Common myeloid progenitor, CD34-positive (primary cell): ENCODE measurements at regions not wholly inside any gene's neighbourhood (a gene's known extent, or its start where the extent isn't known, plus 50 kb on each side); places are given as distances from the start of the nearest gene placed in this dataset.

Source experiments
- CTCF ChIA-PET: fragments of 350-600 bp; sonication (Branson Sonifier 250); formaldehyde crosslinking; loops from one replicate; lab custom pipeline; 2021; ENCODE audit warnings: antibody characterized with exemption; lab: Charles Lee
- POLR2A ChIA-PET: fragments of 350-600 bp; sonication (Branson Sonifier 250); formaldehyde crosslinking; loops from one replicate; lab custom pipeline; 2021; ENCODE audit warnings: antibody characterized with exemption; lab: Charles Lee
- DNase-seq, 3 donors: peaks; one replicate each; pipeline versions ENCODE4 v3.0.0 to v3.0.0-alpha.2; 2013
- H3K27ac ChIP-seq, 2 experiments: 1 replicate in 1 of 2; 2 replicates in 1 of 2; pipeline ENCODE4 v1.7.0; 2013; ENCODE audit warnings: inconsistent platforms in 2 of 2, low read length in 2 of 2, mild to moderate bottlenecking in 2 of 2, low read depth in 1 of 2, moderate library complexity in 1 of 2; ENCODE audit not compliant: severe bottlenecking in 2 of 2, insufficient read depth in 1 of 2, poor library complexity in 1 of 2
- H3K27me3 ChIP-seq, 5 experiments: replicated peaks in 2 of 5; 1 replicate in 3 of 5; 2 replicates in 2 of 5; pipeline versions ENCODE4 v1.6.1 to v1.7.0; 2013; ENCODE audit warnings: low read length in 4 of 5, mild to moderate bottlenecking in 2 of 5, moderate library complexity in 2 of 5, inconsistent platforms in 1 of 5; ENCODE audit not compliant: insufficient read depth in 5 of 5, control insufficient read depth in 4 of 5
- H3K36me3 ChIP-seq, 4 experiments: 1 replicate in 2 of 4; 2 replicates in 2 of 4; pipeline versions ENCODE4 v1.6.1 to v1.7.0; 2013; ENCODE audit warnings: low read length in 3 of 4, control low read depth in 1 of 4, mild to moderate bottlenecking in 1 of 4; ENCODE audit not compliant: control insufficient read depth in 4 of 4, insufficient read depth in 4 of 4
- H3K4me1 ChIP-seq, 4 experiments: 1 replicate in 3 of 4; 2 replicates in 1 of 4; pipeline versions ENCODE4 v1.6.1 to v1.7.1; 2013; ENCODE audit warnings: low read length in 3 of 4, mild to moderate bottlenecking in 3 of 4, control low read depth in 1 of 4, inconsistent platforms in 1 of 4, moderate library complexity in 1 of 4; ENCODE audit not compliant: control insufficient read depth in 4 of 4, insufficient read depth in 4 of 4; ENCODE audit errors: control extremely low read depth in 1 of 4
- H3K4me3 ChIP-seq, 7 experiments: 1 replicate in 4 of 7; 2 replicates in 3 of 7; pipeline versions ENCODE4 v1.5.1 to v1.7.0; 2013; ENCODE audit warnings: mild to moderate bottlenecking in 7 of 7, low read length in 6 of 7, moderate library complexity in 6 of 7, inconsistent platforms in 2 of 7, low read depth in 2 of 7, control low read depth in 1 of 7; ENCODE audit not compliant: insufficient read depth in 4 of 7, control insufficient read depth in 1 of 7; ENCODE audit errors: extremely low read depth in 1 of 7
- H3K9me3 ChIP-seq, 5 experiments: 1 replicate in 4 of 5; 2 replicates in 1 of 5; pipeline versions ENCODE4 v1.6.1 to v1.7.1; 2013; ENCODE audit warnings: low read length in 4 of 5, mild to moderate bottlenecking in 2 of 5, inconsistent platforms in 1 of 5, low read depth in 1 of 5, moderate library complexity in 1 of 5; ENCODE audit not compliant: control insufficient read depth in 4 of 5, insufficient read depth in 2 of 5; ENCODE audit errors: control extremely low read depth in 1 of 5
- WGBS: methylation state at CpG from one replicate; pipeline ENCODE4 v1.1.5; 2013; ENCODE audit not compliant: insufficient coverage; 5-methylcytosine and 5-hydroxymethylcytosine counted together

GRCh38 chr6:16078064-16078463, 50.8 kb upstream of the MYLIP start:
- Histone ChIP-seq H3K4me1 (no peaks in the 10 kb centered on the region), H3K9me3 (no peaks in the 10 kb centered on the region), H3K27ac (no peak overlapping the region), H3K36me3 (no peaks in the 10 kb centered on the region), H3K4me3 (no peak overlapping the region), H3K27me3 (no peaks in the 10 kb centered on the region)
- DNase-seq, result no peak
- POLR2A ChIA-PET, result no interaction called here
- CTCF ChIA-PET, result interaction anchor here (0.7 kb wide), 1 partner anchor 1933 kb away, joined by 6 read pairs; no protein-coding TSS in a partner anchor
- WGBS, result 84% methylated on average over 2 of the region's 2 CpGs

- no peak for DNase-seq
- H3K4me3 ChIP-seq, result no peak overlapping the region
- H3K27ac ChIP-seq, result no peak overlapping the region
- H3K27me3 ChIP-seq, result no peaks in the 10 kb centered on the region
- H3K36me3 ChIP-seq, result no peaks in the 10 kb centered on the region
- CTCF ChIA-PET, result no interaction called here
- H3K9me3 ChIP-seq, result no peaks in the 10 kb centered on the region
- 99% methylated on average over 7 of the region's 7 CpGs for WGBS
- POLR2A ChIA-PET, result no interaction called here
- peaks cover 0 to 3% (median 1%) of the 10 kb centered on the region in 4 experiments for H3K4me1 ChIP-seq
These were observed 59.2 kb upstream of the MYLIP start for GRCh38 chr6:16069671-16070070.

GRCh38 chr6:16069222-16069621, 59.7 kb upstream of the MYLIP start:
- Histone ChIP-seq H3K27ac (no peak overlapping the region), H3K4me1 (peaks cover 0 to 6% (median 2%) of the 10 kb centered on the region in 4 experiments), H3K9me3 (no peaks in the 10 kb centered on the region), H3K36me3 (no peaks in the 10 kb centered on the region), H3K27me3 (no peaks in the 10 kb centered on the region), H3K4me3 (no peak overlapping the region)
- DNase-seq, result no peak
- ChIA-PET CTCF (no interaction called here), POLR2A (no interaction called here)
- over 99% methylated on average over 38 of the region's 39 CpGs for WGBS

GRCh38 chr6:16067568-16067967, 61.3 kb upstream of the MYLIP start:
- ChIA-PET CTCF (interaction anchor here (0.9 to 1.0 kb wide), 2 partner anchors 9 to 20 kb away, joined by 3 to 4 read pairs; no protein-coding TSS in a partner anchor), POLR2A (interaction anchor here (0.7 kb wide), 1 partner anchor 196 kb away, joined by 3 read pairs; no protein-coding TSS in a partner anchor)
- no peaks in the 10 kb centered on the region for H3K27me3 ChIP-seq
- no CpG with 5 or more reads among the region's 3 CpGs for WGBS
- no peak for DNase-seq
- H3K36me3 ChIP-seq, result no peaks in the 10 kb centered on the region
- peaks cover 0 to 6% (median 2%) of the 10 kb centered on the region in 4 experiments for H3K4me1 ChIP-seq
- no peak overlapping the region for H3K4me3 ChIP-seq
- H3K27ac ChIP-seq, result no peak overlapping the region
- no peaks in the 10 kb centered on the region for H3K9me3 ChIP-seq

- Histone ChIP-seq H3K27ac (no peak overlapping the region), H3K4me3 (no peak overlapping the region), H3K27me3 (no peaks in the 10 kb centered on the region), H3K4me1 (peaks cover 0 to 12% (median 3%) of the 10 kb centered on the region in 4 experiments), H3K9me3 (no peaks in the 10 kb centered on the region), H3K36me3 (no peaks in the 10 kb centered on the region)
- WGBS, result 89% methylated on average over 1 of the region's 7 CpGs
- POLR2A ChIA-PET, result no interaction called here
- DNase-seq, result no peak
- CTCF ChIA-PET, result interaction anchor here (1.0 kb wide), 1 partner anchor 27 kb away, joined by 3 read pairs; no protein-coding TSS in a partner anchor
These were observed 64.2 kb upstream of the MYLIP start for GRCh38 chr6:16064671-16065072.

GRCh38 chr6:16063580-16063979, 65.3 kb upstream of the MYLIP start:
- no CpG with 5 or more reads among the region's 1 CpG for WGBS
- Histone ChIP-seq H3K4me3 (no peak overlapping the region), H3K9me3 (no peaks in the 10 kb centered on the region), H3K27ac (no peak overlapping the region), H3K4me1 (peaks cover 0 to 13% (median 3%) of the 10 kb centered on the region in 4 experiments), H3K36me3 (no peaks in the 10 kb centered on the region), H3K27me3 (no peaks in the 10 kb centered on the region)
- POLR2A ChIA-PET, result no interaction called here
- DNase-seq, result no peak
- CTCF ChIA-PET, result no interaction called here

- Histone ChIP-seq H3K4me1 (peaks cover 0 to 13% (median 3%) of the 10 kb centered on the region in 4 experiments), H3K27ac (no peak overlapping the region), H3K9me3 (no peaks in the 10 kb centered on the region), H3K27me3 (no peaks in the 10 kb centered on the region), H3K4me3 (no peak overlapping the region), H3K36me3 (no peaks in the 10 kb centered on the region)
- WGBS, result 86% methylated on average over 1 of the region's 2 CpGs
- CTCF ChIA-PET, result no interaction called here
- no peak for DNase-seq
- POLR2A ChIA-PET, result no interaction called here
These were observed 67.1 kb upstream of the MYLIP start for GRCh38 chr6:16061818-16062217.
